ENCODE measurements at regions not wholly inside any gene's neighbourhood (a gene's known extent, or its start where the extent isn't known, plus 50 kb on each side); places are given as distances from the start of the nearest gene placed in this dataset.

GRCh38 chr11:19323502-19323901, 82.8 kb upstream of the E2F8 start:
- Histone ChIP-seq H3K27me3 (no peaks in the 10 kb centered on the region), H3K4me2 (no peak overlapping the region), H3K4me1 (peaks cover 27% of the 10 kb centered on the region), H3K36me3 (no peaks in the 10 kb centered on the region), H3K9ac (no peak overlapping the region), H3K27ac (no peak overlapping the region), H3K9me3 (no peaks in the 10 kb centered on the region), H3K4me3 (no peak overlapping the region), H4K20me1 (no peaks in the 10 kb centered on the region)
- no peak for TF ChIP-seq Cebpa-rat (IDR thresholded peaks at IDR 0.05)

GRCh38 chr11:19321351-19321750, 80.6 kb upstream of the E2F8 start:
- no peak overlapping the region for H3K4me3 ChIP-seq
- no peaks in the 10 kb centered on the region for H3K36me3 ChIP-seq
- H3K9ac ChIP-seq: no peak overlapping the region
- no peak for TF ChIP-seq Cebpa-rat (IDR thresholded peaks at IDR 0.05)
- no peak overlapping the region for H3K4me2 ChIP-seq
- no peak overlapping the region for H3K27ac ChIP-seq
- peaks cover 7% of the 10 kb centered on the region for H3K4me1 ChIP-seq
- no peaks in the 10 kb centered on the region for H3K9me3 ChIP-seq
- H3K27me3 ChIP-seq: no peaks in the 10 kb centered on the region
- no peaks in the 10 kb centered on the region for H4K20me1 ChIP-seq

- H4K20me1 ChIP-seq: no peaks in the 10 kb centered on the region
- no peaks in the 10 kb centered on the region for H3K36me3 ChIP-seq
- H3K9ac ChIP-seq: no peak overlapping the region
- no peak overlapping the region for H3K4me2 ChIP-seq
- no peak for TF ChIP-seq Cebpa-rat (IDR thresholded peaks at IDR 0.05)
- no peak overlapping the region for H3K4me3 ChIP-seq
- no peak overlapping the region for H3K27ac ChIP-seq
- H3K27me3 ChIP-seq: no peaks in the 10 kb centered on the region
- H3K9me3 ChIP-seq: no peaks in the 10 kb centered on the region
- H3K4me1 ChIP-seq: peaks cover 7% of the 10 kb centered on the region
These were observed 80.1 kb upstream of the E2F8 start for GRCh38 chr11:19320827-19321226.

- Histone ChIP-seq H3K4me2 (no peak overlapping the region), H3K9me3 (no peaks in the 10 kb centered on the region), H3K36me3 (no peaks in the 10 kb centered on the region), H4K20me1 (no peaks in the 10 kb centered on the region), H3K9ac (no peak overlapping the region), H3K27ac (no peak overlapping the region), H3K4me1 (peaks cover 7% of the 10 kb centered on the region), H3K4me3 (no peak overlapping the region), H3K27me3 (no peaks in the 10 kb centered on the region)
- TF ChIP-seq Cebpa-rat (IDR thresholded peaks at IDR 0.05): no peak
These were observed 75.7 kb upstream of the E2F8 start for GRCh38 chr11:19316434-19316833.

- Histone ChIP-seq H3K9ac (no peak overlapping the region), H3K27ac (no peak overlapping the region)
- no peak for TF ChIP-seq Cebpa-rat (IDR thresholded peaks at IDR 0.05)
These were observed 74.8 kb upstream of the E2F8 start for GRCh38 chr11:19315511-19315910.

GRCh38 chr11:19313140-19313539, 72.4 kb upstream of the E2F8 start:
- H3K36me3 ChIP-seq: no peaks in the 10 kb centered on the region
- H3K4me1 ChIP-seq: no peaks in the 10 kb centered on the region
- no peak overlapping the region for H3K4me2 ChIP-seq
- no peaks in the 10 kb centered on the region for H4K20me1 ChIP-seq
- no peak overlapping the region for H3K4me3 ChIP-seq
- TF ChIP-seq Cebpa-rat (IDR thresholded peaks at IDR 0.05): no peak
- no peak overlapping the region for H3K9ac ChIP-seq
- H3K27me3 ChIP-seq: no peaks in the 10 kb centered on the region
- no peak overlapping the region for H3K27ac ChIP-seq
- no peaks in the 10 kb centered on the region for H3K9me3 ChIP-seq

More at GRCh38 chr11:19315511-19315910, 74.8 kb upstream of the E2F8 start:
- H3K4me2 ChIP-seq: no peak overlapping the region
- H3K4me3 ChIP-seq: no peak overlapping the region
- no peaks in the 10 kb centered on the region for H3K36me3 ChIP-seq
- H4K20me1 ChIP-seq: no peaks in the 10 kb centered on the region
- H3K9me3 ChIP-seq: no peaks in the 10 kb centered on the region
- H3K27me3 ChIP-seq: no peaks in the 10 kb centered on the region
- peaks cover under 1% of the 10 kb centered on the region; the same call in 1 of the 2 replicates for H3K4me1 ChIP-seq

- H3K36me3 ChIP-seq: no peaks in the 10 kb centered on the region
- no peak overlapping the region for H3K4me2 ChIP-seq
- no peak for TF ChIP-seq Cebpa-rat (IDR thresholded peaks at IDR 0.05)
- H3K4me1 ChIP-seq: no peaks in the 10 kb centered on the region
- H4K20me1 ChIP-seq: no peaks in the 10 kb centered on the region
- no peaks in the 10 kb centered on the region for H3K27me3 ChIP-seq
- no peak overlapping the region for H3K27ac ChIP-seq
- H3K4me3 ChIP-seq: no peak overlapping the region
- no peak overlapping the region for H3K9ac ChIP-seq
- no peaks in the 10 kb centered on the region for H3K9me3 ChIP-seq
These were observed 70.7 kb upstream of the E2F8 start for GRCh38 chr11:19311308-19312030.

GRCh38 chr11:19307498-19307897, 66.8 kb upstream of the E2F8 start:
- H3K27me3 ChIP-seq: no peaks in the 10 kb centered on the region
- no peak overlapping the region for H3K9ac ChIP-seq
- H3K4me2 ChIP-seq: no peak overlapping the region
- no peak overlapping the region for H3K27ac ChIP-seq
- H3K4me1 ChIP-seq: no peaks in the 10 kb centered on the region
- no peak overlapping the region for H3K4me3 ChIP-seq
- H4K20me1 ChIP-seq: no peaks in the 10 kb centered on the region
- TF ChIP-seq Cebpa-rat (IDR thresholded peaks at IDR 0.05): no peak
- H3K9me3 ChIP-seq: no peaks in the 10 kb centered on the region
- H3K36me3 ChIP-seq: no peaks in the 10 kb centered on the region

- H3K4me1 ChIP-seq: no peaks in the 10 kb centered on the region
These were observed 65.6 kb upstream of the E2F8 start for GRCh38 chr11:19306179-19306944.

GRCh38 chr11:19301361-19301760, 60.6 kb upstream of the E2F8 start:
- no peaks in the 10 kb centered on the region for H3K9me3 ChIP-seq
- H3K4me3 ChIP-seq: no peak overlapping the region
- H3K27me3 ChIP-seq: no peaks in the 10 kb centered on the region
- H3K4me1 ChIP-seq: no peaks in the 10 kb centered on the region
- no peak overlapping the region for H3K27ac ChIP-seq
- no peaks in the 10 kb centered on the region for H3K36me3 ChIP-seq
- H3K9ac ChIP-seq: no peak overlapping the region
- TF ChIP-seq Cebpa-rat (IDR thresholded peaks at IDR 0.05): no peak
- no peak overlapping the region for H3K4me2 ChIP-seq
- no peaks in the 10 kb centered on the region for H4K20me1 ChIP-seq

More at GRCh38 chr11:19306179-19306944, 65.6 kb upstream of the E2F8 start:
- H3K4me3 ChIP-seq: no peak overlapping the region
- H3K27ac ChIP-seq: no peak overlapping the region
- H3K4me2 ChIP-seq: no peak overlapping the region
- H3K9me3 ChIP-seq: no peaks in the 10 kb centered on the region
- H4K20me1 ChIP-seq: no peaks in the 10 kb centered on the region
- H3K27me3 ChIP-seq: no peaks in the 10 kb centered on the region
- no peaks in the 10 kb centered on the region for H3K36me3 ChIP-seq
- no peak overlapping the region for H3K9ac ChIP-seq
- TF ChIP-seq Cebpa-rat (IDR thresholded peaks at IDR 0.05): no peak

Data from BLaER1 (cell line).